ENCODE measurements at regions not wholly inside any gene's neighbourhood (a gene's known extent, or its start where the extent isn't known, plus 50 kb on each side); places are given as distances from the start of the nearest gene placed in this dataset.

- Mint-ChIP-seq H3K27me3 (no peaks in the 10 kb centered on the region), H3K36me3 (ENCODE audit: low read depth) (no peaks in the 10 kb centered on the region), H3K9me3 (ENCODE audit: low read depth) (peaks cover 9% of the 10 kb centered on the region), H3K4me1 (no peaks in the 10 kb centered on the region), H3K27ac (no peak overlapping the region), H3K4me3 (no peak overlapping the region)
- no peak for DNase-seq
- ChIA-PET POLR2A (no interaction called here), CTCF (no interaction called here)
- no peak for ATAC-seq
- intact Hi-C loops (cut with DNase I, micrococcal nuclease): no loop called here
These were observed 896.5 kb upstream of the PABPC4L start for GRCh38 chr4:135098061-135098460.

- no peak for ATAC-seq
- Mint-ChIP-seq H3K9me3 (ENCODE audit: low read depth) (peaks cover 16% of the 10 kb centered on the region), H3K27ac (no peak overlapping the region), H3K4me1 (no peaks in the 10 kb centered on the region), H3K4me3 (no peak overlapping the region), H3K27me3 (no peaks in the 10 kb centered on the region), H3K36me3 (ENCODE audit: low read depth) (no peaks in the 10 kb centered on the region)
- intact Hi-C loops (cut with DNase I, micrococcal nuclease): no loop called here
- ChIA-PET POLR2A (no interaction called here), CTCF (no interaction called here)
- DNase-seq: no peak
These were observed 871.8 kb upstream of the PABPC4L start for GRCh38 chr4:135073389-135073788.

GRCh38 chr4:135072553-135072952, 871.0 kb upstream of the PABPC4L start:
- DNase-seq: no peak
- Mint-ChIP-seq H3K4me1 (no peaks in the 10 kb centered on the region), H3K36me3 (ENCODE audit: low read depth) (no peaks in the 10 kb centered on the region), H3K27me3 (no peaks in the 10 kb centered on the region), H3K27ac (no peak overlapping the region), H3K9me3 (ENCODE audit: low read depth) (peaks cover 13% of the 10 kb centered on the region), H3K4me3 (no peak overlapping the region)
- ChIA-PET POLR2A (no interaction called here), CTCF (no interaction called here)
- no peak for ATAC-seq
- intact Hi-C loops (cut with DNase I, micrococcal nuclease): no loop called here

- intact Hi-C loops (cut with DNase I, micrococcal nuclease): no loop called here
- ChIA-PET CTCF (interaction anchor here (0.6 to 0.7 kb wide), 2 partner anchors 8 to 332 kb away, joined by 3 to 5 read pairs; no protein-coding TSS in a partner anchor), POLR2A (no interaction called here)
- no peaks in the 10 kb centered on the region for H3K27me3 Mint-ChIP-seq
- DNase-seq (no peak), ATAC-seq (no peak)
- H3K9me3 Mint-ChIP-seq (ENCODE audit: low read depth): peaks cover 5% of the 10 kb centered on the region
- no peak overlapping the region for H3K4me3 Mint-ChIP-seq
- H3K27ac Mint-ChIP-seq: no peak overlapping the region
- no peaks in the 10 kb centered on the region for H3K4me1 Mint-ChIP-seq
- H3K36me3 Mint-ChIP-seq (ENCODE audit: low read depth): no peaks in the 10 kb centered on the region
These were observed 863.8 kb upstream of the PABPC4L start for GRCh38 chr4:135065366-135065765.

GRCh38 chr4:135050086-135050717, 848.6 kb upstream of the PABPC4L start:
- CTCF ChIA-PET: no interaction called here
- ATAC-seq (no peak), DNase-seq (no peak)
- Mint-ChIP-seq H3K4me3 (no peak overlapping the region), H3K9me3 (ENCODE audit: low read depth) (no peaks in the 10 kb centered on the region), H3K27ac (no peak overlapping the region), H3K36me3 (ENCODE audit: low read depth) (no peaks in the 10 kb centered on the region), H3K27me3 (no peaks in the 10 kb centered on the region), H3K4me1 (no peaks in the 10 kb centered on the region)
- intact Hi-C loops (cut with DNase I, micrococcal nuclease): no loop called here
- POLR2A ChIA-PET: no interaction called here

- no peaks in the 10 kb centered on the region for H3K9me3 Mint-ChIP-seq (ENCODE audit: low read depth)
- ATAC-seq (no peak), DNase-seq (no peak)
- intact Hi-C loops (cut with DNase I, micrococcal nuclease): no loop called here
- H3K27me3 Mint-ChIP-seq: no peaks in the 10 kb centered on the region
- no peaks in the 10 kb centered on the region for H3K36me3 Mint-ChIP-seq (ENCODE audit: low read depth)
- H3K4me1 Mint-ChIP-seq: no peaks in the 10 kb centered on the region
- POLR2A ChIA-PET: no interaction called here
- CTCF ChIA-PET: no interaction called here
- no peak overlapping the region for H3K27ac Mint-ChIP-seq
- no peak overlapping the region for H3K4me3 Mint-ChIP-seq
These were observed 831.1 kb upstream of the PABPC4L start for GRCh38 chr4:135032670-135033069.

- ChIA-PET POLR2A (no interaction called here), CTCF (no interaction called here)
- Mint-ChIP-seq H3K27ac (no peak overlapping the region), H3K27me3 (no peaks in the 10 kb centered on the region), H3K4me1 (no peaks in the 10 kb centered on the region), H3K9me3 (ENCODE audit: low read depth) (peaks cover 7% of the 10 kb centered on the region), H3K36me3 (ENCODE audit: low read depth) (no peaks in the 10 kb centered on the region), H3K4me3 (no peak overlapping the region)
- DNase-seq: no peak
- ATAC-seq: no peak
- intact Hi-C loops (cut with DNase I, micrococcal nuclease): no loop called here
These were observed 814.2 kb upstream of the PABPC4L start for GRCh38 chr4:135015771-135016170.

- POLR2A ChIA-PET: no interaction called here
- no peak for ATAC-seq
- intact Hi-C loops (cut with DNase I, micrococcal nuclease): no loop called here
These were observed 805.8 kb upstream of the PABPC4L start for GRCh38 chr4:135007400-135007799.

GRCh38 chr4:134999169-134999568, 797.6 kb upstream of the PABPC4L start:
- Mint-ChIP-seq H3K4me1 (no peaks in the 10 kb centered on the region), H3K9me3 (ENCODE audit: low read depth) (no peaks in the 10 kb centered on the region), H3K27ac (no peak overlapping the region), H3K36me3 (ENCODE audit: low read depth) (no peaks in the 10 kb centered on the region), H3K4me3 (no peak overlapping the region), H3K27me3 (no peaks in the 10 kb centered on the region)
- ChIA-PET CTCF (no interaction called here), POLR2A (no interaction called here)
- no peak for DNase-seq
- intact Hi-C loops (cut with DNase I, micrococcal nuclease): no loop called here
- ATAC-seq: no peak

More at GRCh38 chr4:135007400-135007799, 805.8 kb upstream of the PABPC4L start:
- Mint-ChIP-seq H3K4me3 (no peak overlapping the region), H3K27me3 (no peaks in the 10 kb centered on the region), H3K4me1 (no peaks in the 10 kb centered on the region), H3K9me3 (ENCODE audit: low read depth) (no peaks in the 10 kb centered on the region), H3K36me3 (ENCODE audit: low read depth) (no peaks in the 10 kb centered on the region), H3K27ac (no peak overlapping the region)
- CTCF ChIA-PET: interaction anchor here (0.6 kb wide), 1 partner anchor 45 kb away, joined by 4 read pairs; no protein-coding TSS in a partner anchor
- no peak for DNase-seq

- CTCF ChIA-PET: interaction anchor here (0.6 kb wide), 1 partner anchor 46 kb away, joined by 4 read pairs; no protein-coding TSS in a partner anchor
- H3K36me3 Mint-ChIP-seq (ENCODE audit: low read depth): no peaks in the 10 kb centered on the region
- H3K27me3 Mint-ChIP-seq: no peaks in the 10 kb centered on the region
These were observed 760.4 kb upstream of the PABPC4L start for GRCh38 chr4:134961963-134962362.

GRCh38 chr4:134958862-134959261, 757.3 kb upstream of the PABPC4L start:
- Mint-ChIP-seq H3K36me3 (ENCODE audit: low read depth) (no peaks in the 10 kb centered on the region), H3K27me3 (no peaks in the 10 kb centered on the region), H3K4me3 (no peak overlapping the region), H3K9me3 (ENCODE audit: low read depth) (peaks cover 7% of the 10 kb centered on the region), H3K27ac (no peak overlapping the region), H3K4me1 (no peaks in the 10 kb centered on the region)
- POLR2A ChIA-PET: no interaction called here
- ATAC-seq (no peak), DNase-seq (no peak)
- intact Hi-C loops (cut with DNase I, micrococcal nuclease): no loop called here
- CTCF ChIA-PET: no interaction called here

More at GRCh38 chr4:134961963-134962362, 760.4 kb upstream of the PABPC4L start:
- DNase-seq (no peak), ATAC-seq (no peak)
- no peak overlapping the region for H3K27ac Mint-ChIP-seq
- POLR2A ChIA-PET: no interaction called here
- no peak overlapping the region for H3K4me3 Mint-ChIP-seq
- intact Hi-C loops (cut with DNase I, micrococcal nuclease): no loop called here
- H3K9me3 Mint-ChIP-seq (ENCODE audit: low read depth): peaks cover 5% of the 10 kb centered on the region
- no peaks in the 10 kb centered on the region for H3K4me1 Mint-ChIP-seq

- H3K4me1 Mint-ChIP-seq: no peaks in the 10 kb centered on the region
- intact Hi-C loops (cut with DNase I, micrococcal nuclease): no loop called here
- no peak overlapping the region for H3K4me3 Mint-ChIP-seq
- CTCF ChIA-PET: no interaction called here
- H3K9me3 Mint-ChIP-seq (ENCODE audit: low read depth): peaks cover 10% of the 10 kb centered on the region
- DNase-seq (no peak), ATAC-seq (no peak)
- H3K27me3 Mint-ChIP-seq: no peaks in the 10 kb centered on the region
- no peaks in the 10 kb centered on the region for H3K36me3 Mint-ChIP-seq (ENCODE audit: low read depth)
- POLR2A ChIA-PET: no interaction called here
- no peak overlapping the region for H3K27ac Mint-ChIP-seq
These were observed 753.5 kb upstream of the PABPC4L start for GRCh38 chr4:134955059-134955458.

- Mint-ChIP-seq H3K36me3 (ENCODE audit: low read depth) (no peaks in the 10 kb centered on the region), H3K27me3 (no peaks in the 10 kb centered on the region), H3K27ac (no peak overlapping the region), H3K4me1 (no peaks in the 10 kb centered on the region), H3K9me3 (ENCODE audit: low read depth) (peaks cover 10% of the 10 kb centered on the region), H3K4me3 (no peak overlapping the region)
- ChIA-PET POLR2A (no interaction called here), CTCF (no interaction called here)
- intact Hi-C loops (cut with DNase I, micrococcal nuclease): no loop called here
- DNase-seq (no peak), ATAC-seq (no peak)
These were observed 751.2 kb upstream of the PABPC4L start for GRCh38 chr4:134952775-134953174.

Data from activated CD4-positive, alpha-beta T cell treated with anti-CD3 and anti-CD28 coated beads for 36 hours (primary cell).